ENCODE measurements at regions not wholly inside any gene's neighbourhood (a gene's known extent, or its start where the extent isn't known, plus 50 kb on each side); places are given as distances from the start of the nearest gene placed in this dataset.
A peak's percentile ranks its signal among the peaks of the same experiment; 100 is the strongest.

- DNase-seq (ENCODE audit: low read depth), result no peak
- H3K4me3 ChIP-seq (ENCODE audit: low read length), result no peak overlapping the region
- no peak for TF ChIP-seq CTCF (conservative IDR thresholded peaks at IDR 0.05; ENCODE audit: low read length)
Observed at GRCh38 chr14:38775986-38776385, 327.0 kb downstream of the SEC23A start.

- H3K4me3 ChIP-seq (ENCODE audit: low read length), result no peak overlapping the region
- TF ChIP-seq CTCF (conservative IDR thresholded peaks at IDR 0.05; ENCODE audit: low read length), result no peak
- DNase-seq (ENCODE audit: low read depth), result no peak
Observed at GRCh38 chr14:38774162-38774561, 328.9 kb downstream of the SEC23A start.

- DNase-seq (ENCODE audit: low read depth), result no peak
- H3K4me3 ChIP-seq (ENCODE audit: low read length), result no peak overlapping the region
- no peak for TF ChIP-seq CTCF (conservative IDR thresholded peaks at IDR 0.05; ENCODE audit: low read length)
Observed at GRCh38 chr14:38770251-38770650, 332.8 kb downstream of the SEC23A start.

- no peak for TF ChIP-seq CTCF (conservative IDR thresholded peaks at IDR 0.05; ENCODE audit: low read length)
- no peak overlapping the region for H3K4me3 ChIP-seq (ENCODE audit: low read length)
- no peak for DNase-seq (ENCODE audit: low read depth)
Observed at GRCh38 chr14:38762845-38763244, 340.2 kb downstream of the SEC23A start.

- DNase-seq (ENCODE audit: low read depth), result peak; percentile 41
- TF ChIP-seq CTCF (conservative IDR thresholded peaks at IDR 0.05; ENCODE audit: low read length), result no peak
- H3K4me3 ChIP-seq (ENCODE audit: low read length), result no peak overlapping the region
Observed at GRCh38 chr14:38762426-38762825, 340.6 kb downstream of the SEC23A start.

- H3K4me3 ChIP-seq (ENCODE audit: low read length), result no peak overlapping the region
- no peak for TF ChIP-seq CTCF (conservative IDR thresholded peaks at IDR 0.05; ENCODE audit: low read length)
- no peak for DNase-seq (ENCODE audit: low read depth)
Observed at GRCh38 chr14:38761033-38761432, 342.0 kb downstream of the SEC23A start.

GRCh38 chr14:38758661-38759060 lies 344.4 kb downstream of the SEC23A start:
- no peak overlapping the region for H3K4me3 ChIP-seq (ENCODE audit: low read length)
- DNase-seq (ENCODE audit: low read depth), result no peak
- TF ChIP-seq CTCF (conservative IDR thresholded peaks at IDR 0.05; ENCODE audit: low read length), result no peak
